ENCODE measurements at regions not wholly inside any gene's neighbourhood (a gene's known extent, or its start where the extent isn't known, plus 50 kb on each side); places are given as distances from the start of the nearest gene placed in this dataset.

DNA sequence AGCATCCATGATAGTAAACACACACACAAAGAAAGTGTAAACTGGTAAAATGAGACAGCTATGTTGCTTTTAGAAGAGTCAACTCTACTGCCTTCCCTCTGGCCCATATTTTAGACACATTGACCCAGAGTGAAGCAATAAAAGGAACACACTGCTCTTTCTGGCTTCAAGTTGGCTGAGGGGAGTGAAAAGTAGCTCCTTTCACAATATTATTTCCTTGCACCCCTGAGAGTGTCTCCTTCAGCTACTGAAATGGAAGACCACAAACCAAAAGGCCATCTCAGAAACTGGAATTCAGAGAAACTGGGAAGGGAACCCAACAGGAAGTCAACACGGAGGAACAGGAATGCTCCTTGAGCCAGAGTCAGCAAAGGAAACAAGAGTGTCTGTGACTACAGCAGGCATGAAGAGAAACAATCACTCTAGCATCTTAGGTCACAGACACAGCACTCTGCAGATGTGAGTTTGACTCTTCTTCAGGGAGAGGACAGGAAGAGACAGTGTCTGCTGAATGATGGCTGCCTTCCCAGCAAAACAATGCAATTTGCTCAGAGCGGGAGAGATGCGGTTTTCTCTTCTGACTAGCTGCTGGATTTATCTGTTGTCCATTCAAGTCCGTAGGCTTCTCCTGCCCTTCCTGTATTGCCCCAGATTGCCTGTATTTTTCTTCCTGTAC lies 106.7 kb downstream of the SPATA18 start:
- TF ChIP-seq, protein P1, sequence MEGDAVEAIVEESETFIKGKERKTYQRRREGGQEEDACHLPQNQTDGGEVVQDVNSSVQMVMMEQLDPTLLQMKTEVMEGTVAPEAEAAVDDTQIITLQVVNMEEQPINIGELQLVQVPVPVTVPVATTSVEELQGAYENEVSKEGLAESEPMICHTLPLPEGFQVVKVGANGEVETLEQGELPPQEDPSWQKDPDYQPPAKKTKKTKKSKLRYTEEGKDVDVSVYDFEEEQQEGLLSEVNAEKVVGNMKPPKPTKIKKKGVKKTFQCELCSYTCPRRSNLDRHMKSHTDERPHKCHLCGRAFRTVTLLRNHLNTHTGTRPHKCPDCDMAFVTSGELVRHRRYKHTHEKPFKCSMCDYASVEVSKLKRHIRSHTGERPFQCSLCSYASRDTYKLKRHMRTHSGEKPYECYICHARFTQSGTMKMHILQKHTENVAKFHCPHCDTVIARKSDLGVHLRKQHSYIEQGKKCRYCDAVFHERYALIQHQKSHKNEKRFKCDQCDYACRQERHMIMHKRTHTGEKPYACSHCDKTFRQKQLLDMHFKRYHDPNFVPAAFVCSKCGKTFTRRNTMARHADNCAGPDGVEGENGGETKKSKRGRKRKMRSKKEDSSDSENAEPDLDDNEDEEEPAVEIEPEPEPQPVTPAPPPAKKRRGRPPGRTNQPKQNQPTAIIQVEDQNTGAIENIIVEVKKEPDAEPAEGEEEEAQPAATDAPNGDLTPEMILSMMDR (IDR thresholded peaks at IDR 0.05), result no peak
- no peak for TF ChIP-seq POLR2A (IDR thresholded peaks at IDR 0.05)

Data from right lobe of liver (tissue), 4 donors.